22Rv1 (cell line): ENCODE measurements at regions not wholly inside any gene's neighbourhood (a gene's known extent, or its start where the extent isn't known, plus 50 kb on each side); places are given as distances from the start of the nearest gene placed in this dataset.

Experiments
- H3K27ac ChIP-seq: fragments of 450-650 bp; 2 replicates; pipeline ENCODE4 v1.5.1; 2017
- CTCF ChIP-seq: fragments of 450-650 bp; IDR thresholded peaks from 2 replicates; pipeline ENCODE4 v1.5.1; 2017; ENCODE audit warnings: mild to moderate bottlenecking
- ZFX ChIP-seq: fragments of 450-650 bp; IDR thresholded peaks from 2 replicates; pipeline ENCODE4 v1.6.1; 2017; ENCODE audit warnings: antibody characterized with exemption, borderline replicate concordance

DNA sequence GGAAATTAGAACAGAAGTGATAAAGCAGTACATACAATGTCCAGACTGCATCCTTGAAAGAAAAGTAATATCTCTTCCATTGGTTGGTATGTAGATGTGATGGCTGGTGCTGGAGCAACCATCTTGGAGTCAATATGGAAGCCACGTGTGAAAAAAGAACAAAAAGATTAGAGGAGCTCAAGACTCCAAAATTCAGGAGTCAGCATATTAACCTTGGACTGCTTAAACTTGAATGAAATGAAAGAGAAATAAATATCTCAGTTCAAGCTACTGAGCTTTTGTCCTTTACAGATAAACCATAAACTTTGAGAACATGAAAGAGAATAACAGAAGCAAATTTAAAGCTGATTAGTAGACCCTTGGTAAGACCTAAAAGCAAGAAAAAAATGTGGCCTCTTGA, 197.9 kb downstream of the HS3ST3B1 start:
- TF ChIP-seq CTCF, result no peak
- TF ChIP-seq ZFX, result no peak
- H3K27ac ChIP-seq, result no peak overlapping the region

- TF ChIP-seq CTCF, result no peak
- TF ChIP-seq ZFX, result no peak
Measured at GRCh38 chr17:14494161-14494560, 193.3 kb downstream of the HS3ST3B1 start.

GRCh38 chr17:14489986-14490385, 189.1 kb downstream of the HS3ST3B1 start:
- TF ChIP-seq CTCF, result no peak
- TF ChIP-seq ZFX, result no peak
- no peak overlapping the region for H3K27ac ChIP-seq

More at GRCh38 chr17:14494161-14494560, 193.3 kb downstream of the HS3ST3B1 start:
- H3K27ac ChIP-seq, result no peak overlapping the region

DNA sequence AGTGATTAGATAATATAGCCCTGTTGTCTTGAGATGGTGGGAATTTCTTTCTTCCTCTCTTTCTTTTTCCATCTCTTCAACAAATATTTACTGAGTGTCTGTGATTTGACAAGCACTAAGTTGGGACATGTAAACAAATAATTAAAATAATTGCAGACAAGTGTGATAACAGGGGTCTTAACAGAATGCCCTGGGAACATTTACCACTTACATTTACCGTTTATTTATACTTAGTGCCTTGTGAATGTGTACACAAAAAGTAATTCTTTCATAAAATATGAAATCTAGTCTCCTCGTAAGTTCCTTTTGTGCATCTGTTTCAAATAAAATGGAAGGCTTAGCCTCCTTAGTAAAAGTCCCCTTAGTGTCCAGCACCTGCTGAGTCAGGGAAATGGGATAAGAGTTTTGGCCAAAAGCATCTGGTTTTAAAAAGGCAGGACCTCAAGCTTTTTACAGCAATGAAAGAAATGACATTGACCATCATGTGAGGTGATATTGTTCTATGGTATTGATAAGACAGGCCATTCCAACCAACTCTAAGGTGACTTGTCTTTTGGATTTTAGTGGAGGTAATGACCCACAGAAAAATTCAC, 188.2 kb downstream of the HS3ST3B1 start:
- TF ChIP-seq CTCF (no peak), ZFX (no peak)
- H3K27ac ChIP-seq, result no peak overlapping the region

GRCh38 chr17:14487068-14487467, 186.2 kb downstream of the HS3ST3B1 start:
- TF ChIP-seq ZFX, result no peak
- no peak for TF ChIP-seq CTCF
- no peak overlapping the region for H3K27ac ChIP-seq

DNA sequence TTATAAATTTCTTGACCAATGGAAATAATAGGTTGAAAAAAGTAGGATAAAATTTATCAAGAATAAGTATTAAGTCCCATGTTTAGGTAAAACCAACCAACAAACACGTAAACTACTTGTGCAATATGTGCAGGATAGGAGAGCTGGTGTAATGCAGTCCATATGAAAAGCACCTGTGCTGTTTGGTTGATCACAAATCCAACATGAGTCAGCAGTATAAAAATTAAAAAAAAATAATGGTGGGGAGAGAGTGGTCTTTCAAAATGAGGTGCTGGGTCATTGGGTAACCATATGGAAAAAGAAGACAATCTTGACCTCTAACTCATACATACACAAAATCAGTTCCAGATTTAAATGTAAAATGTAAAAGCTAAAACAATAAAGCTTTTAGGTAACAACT, 181.8 kb downstream of the HS3ST3B1 start:
- TF ChIP-seq ZFX (no peak), CTCF (no peak)

GRCh38 chr17:14481664-14482063, 180.8 kb downstream of the HS3ST3B1 start:
- no peak overlapping the region for H3K27ac ChIP-seq
- TF ChIP-seq ZFX (no peak), CTCF (no peak)

More for the DNA sequence above, 181.8 kb downstream of the HS3ST3B1 start:
- H3K27ac ChIP-seq, result no peak overlapping the region
